RCC 7860 (cell line): ENCODE measurements at regions not wholly inside any gene's neighbourhood (a gene's known extent, or its start where the extent isn't known, plus 50 kb on each side); places are given as distances from the start of the nearest gene placed in this dataset.

ENCODE experiments used
- DNase-seq: peaks from one replicate; pipeline ENCODE4 v3.0.0-alpha.2; 2015; ENCODE audit warnings: low spot score
- FAIRE-seq: peaks from 2 replicates; lab custom pipeline; 2012; peaks lifted over from hg19 to GRCh38; lab: Jason Lieb, UNC

DNA sequence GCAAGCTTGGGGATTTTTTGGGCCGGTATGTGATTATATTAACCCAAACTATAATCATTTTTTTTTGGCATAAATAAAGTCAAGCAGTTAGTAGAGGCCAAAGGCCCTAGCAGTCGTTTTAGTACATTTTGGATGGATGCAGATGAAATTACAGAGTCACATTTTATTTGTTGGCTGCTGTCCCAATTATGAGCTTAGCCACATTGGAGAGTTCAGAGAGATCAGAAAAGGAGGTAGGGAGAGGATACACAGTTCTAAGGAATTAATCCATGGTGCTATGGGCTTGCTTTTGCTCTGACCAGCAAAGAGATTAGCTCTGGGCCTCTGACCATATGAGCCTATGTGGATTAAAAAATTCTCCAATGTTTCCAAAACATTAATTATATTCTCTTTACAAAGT is 395.1 kb downstream of the RAPGEF2 start:
- FAIRE-seq: no peak
- no peak for DNase-seq

GRCh38 chr4:159498446-159499115 is 395.7 kb downstream of the RAPGEF2 start:
- FAIRE-seq (no peak), DNase-seq (no peak)

GRCh38 chr4:159500861-159501260 is 398.0 kb downstream of the RAPGEF2 start:
- FAIRE-seq: no peak

GRCh38 chr4:159503236-159504008 is 400.5 kb downstream of the RAPGEF2 start:
- no peak for FAIRE-seq
- no peak for DNase-seq

More at GRCh38 chr4:159500861-159501260, 398.0 kb downstream of the RAPGEF2 start:
- DNase-seq: no peak

GRCh38 chr4:159504684-159505083 is 401.8 kb downstream of the RAPGEF2 start:
- DNase-seq (no peak), FAIRE-seq (no peak)

DNA sequence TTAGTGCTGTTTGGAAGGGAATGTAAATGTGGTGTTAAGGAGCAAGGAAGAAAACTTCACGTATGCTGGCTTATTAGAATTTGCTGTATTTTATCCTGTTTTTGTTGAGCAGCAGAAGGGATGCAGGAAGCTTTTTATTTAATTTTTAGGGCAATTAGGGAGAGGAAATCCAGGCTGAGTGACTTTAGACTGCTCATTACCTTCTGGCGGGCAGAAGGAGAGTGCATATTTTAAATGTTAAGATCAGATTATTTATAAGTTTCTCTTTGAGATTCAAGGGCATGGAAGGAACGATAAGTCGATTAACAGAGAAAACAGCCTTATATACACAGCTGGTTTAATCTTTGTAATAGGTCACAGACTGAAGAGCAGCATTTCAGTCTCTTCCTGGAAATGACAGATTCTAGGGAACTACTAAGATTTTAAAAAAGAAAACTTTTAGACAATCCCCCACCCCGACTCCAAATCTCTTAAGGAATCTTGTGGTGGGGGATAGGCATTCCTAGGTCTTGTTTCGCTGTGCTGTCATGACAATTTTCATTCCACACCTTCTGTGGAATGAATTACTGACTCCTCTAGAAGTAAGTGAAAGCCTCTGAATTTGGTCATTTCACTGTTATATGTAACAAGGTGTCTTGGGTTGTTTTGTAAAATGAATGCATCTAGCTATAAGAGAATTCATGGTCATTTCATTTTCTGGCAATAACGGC is 402.5 kb downstream of the RAPGEF2 start:
- no peak for DNase-seq
- FAIRE-seq: no peak

DNA sequence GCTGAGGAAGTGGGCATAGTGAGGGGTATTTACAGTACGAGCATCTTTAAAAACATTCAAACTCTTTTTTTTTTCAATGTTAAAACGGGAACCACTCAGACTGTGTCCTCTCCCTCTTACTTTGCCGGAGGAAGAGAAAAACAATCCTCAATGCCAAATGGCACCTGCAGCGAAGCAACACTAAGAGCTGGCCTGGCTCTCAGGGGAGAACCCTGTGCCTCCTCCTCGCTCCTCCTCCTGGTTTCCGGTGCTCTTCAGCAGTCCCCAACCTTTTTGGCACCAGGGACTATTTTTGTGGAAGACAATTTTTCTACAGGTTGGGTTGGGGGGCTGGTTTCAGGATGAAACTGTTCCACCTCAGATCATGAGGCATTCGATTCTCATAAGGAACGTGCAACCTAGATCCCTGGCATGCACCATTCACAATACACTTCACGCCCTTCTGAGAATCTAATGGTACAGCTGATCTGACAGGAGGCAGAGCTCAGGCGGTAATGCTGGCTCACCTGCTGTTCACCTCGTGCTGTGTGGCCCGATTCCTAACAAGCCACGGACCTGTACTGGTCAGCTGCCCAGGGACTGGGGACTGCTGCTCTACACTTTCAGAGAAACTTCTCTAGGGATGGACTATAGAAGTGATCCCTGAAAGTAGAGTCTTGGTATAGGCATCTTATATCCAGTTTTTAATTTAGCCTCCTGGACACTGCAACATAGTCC is 404.1 kb downstream of the RAPGEF2 start:
- DNase-seq: no peak
- FAIRE-seq: no peak

DNA sequence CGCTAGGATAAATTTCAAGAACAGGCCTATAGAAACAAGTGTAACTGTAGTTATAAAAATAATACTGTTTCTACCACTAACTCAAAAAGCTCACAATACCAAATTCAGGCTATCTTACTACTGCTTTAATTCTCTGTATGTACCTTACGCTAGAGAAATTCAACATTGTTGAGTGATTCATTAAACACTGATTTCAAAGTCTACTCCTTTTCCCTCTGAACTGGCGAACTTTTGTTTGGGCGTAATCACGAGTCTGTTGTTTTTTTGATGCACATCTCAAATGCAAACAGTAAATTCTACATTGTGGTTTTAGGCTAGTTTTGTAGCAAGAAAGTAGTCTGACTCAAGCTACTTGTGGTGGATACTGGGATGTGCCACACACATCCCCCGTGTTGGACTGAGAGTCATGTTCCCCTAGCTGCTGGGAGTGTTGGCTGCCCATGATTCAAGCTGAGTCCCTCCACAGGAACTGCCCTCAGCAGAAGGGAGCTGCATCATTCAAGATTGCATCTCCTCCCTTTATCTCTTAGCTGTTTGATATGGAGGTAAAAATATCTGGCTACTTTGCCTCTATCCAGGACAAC is 406.1 kb downstream of the RAPGEF2 start:
- no peak for DNase-seq
- FAIRE-seq: no peak

DNA sequence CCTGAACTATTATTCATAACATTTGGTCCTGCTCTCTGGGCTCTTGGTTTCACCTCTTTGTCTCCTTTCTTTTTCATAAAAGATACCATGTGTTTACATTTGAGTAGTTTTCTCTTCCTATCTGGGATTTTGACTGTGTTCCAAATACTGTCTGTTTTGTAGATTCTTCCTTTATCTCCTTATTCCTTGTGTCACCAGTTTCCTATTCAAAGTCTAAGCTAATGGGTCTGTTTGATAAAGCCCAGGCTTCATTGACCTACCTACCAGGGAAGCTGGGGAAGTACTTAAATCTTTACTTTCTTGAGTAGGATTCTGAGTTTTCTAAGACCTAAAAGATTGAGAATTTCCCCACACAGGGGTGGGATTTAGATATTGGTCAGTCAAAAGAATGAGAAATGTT is 409.5 kb downstream of the RAPGEF2 start:
- DNase-seq: no peak

DNA sequence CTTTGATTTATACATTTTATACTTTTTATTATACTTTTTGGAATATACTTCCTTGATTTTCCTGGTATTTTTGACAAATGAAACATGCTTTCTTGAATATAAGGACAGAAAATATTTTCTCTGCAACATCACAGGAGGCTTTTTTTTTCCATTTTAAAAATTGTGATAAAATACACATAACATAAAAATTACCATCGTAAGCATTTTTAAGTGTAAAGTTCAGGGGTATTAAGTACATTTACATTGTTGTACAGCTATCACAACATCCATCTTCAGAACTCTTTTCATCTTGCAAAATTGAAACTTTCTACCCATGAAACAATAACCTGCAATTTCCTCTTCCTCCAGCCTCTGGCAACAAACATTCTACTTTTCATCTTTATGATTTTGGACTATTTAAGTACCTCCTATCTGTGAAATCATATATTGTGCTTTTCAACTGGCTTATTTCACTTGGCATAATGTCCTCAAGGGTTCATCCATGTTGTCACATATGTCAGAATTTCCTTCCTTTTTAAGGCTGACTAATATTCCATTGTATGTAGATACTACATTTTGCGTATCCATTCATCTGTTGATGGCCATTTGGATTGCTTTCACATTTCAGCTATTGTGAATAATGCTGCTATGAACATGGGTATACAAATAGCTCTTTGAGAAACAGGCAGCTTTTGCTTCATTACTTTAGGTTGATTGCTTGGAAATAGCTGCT is 412.6 kb downstream of the RAPGEF2 start:
- no peak for DNase-seq
- no peak for FAIRE-seq

More for the DNA sequence above, 409.5 kb downstream of the RAPGEF2 start:
- no peak for FAIRE-seq

- no peak for FAIRE-seq
- no peak for DNase-seq
Measured at GRCh38 chr4:159516556-159517140, 413.8 kb downstream of the RAPGEF2 start.

- FAIRE-seq (no peak), DNase-seq (no peak)
Measured at GRCh38 chr4:159520074-159520473, 417.2 kb downstream of the RAPGEF2 start.

DNA sequence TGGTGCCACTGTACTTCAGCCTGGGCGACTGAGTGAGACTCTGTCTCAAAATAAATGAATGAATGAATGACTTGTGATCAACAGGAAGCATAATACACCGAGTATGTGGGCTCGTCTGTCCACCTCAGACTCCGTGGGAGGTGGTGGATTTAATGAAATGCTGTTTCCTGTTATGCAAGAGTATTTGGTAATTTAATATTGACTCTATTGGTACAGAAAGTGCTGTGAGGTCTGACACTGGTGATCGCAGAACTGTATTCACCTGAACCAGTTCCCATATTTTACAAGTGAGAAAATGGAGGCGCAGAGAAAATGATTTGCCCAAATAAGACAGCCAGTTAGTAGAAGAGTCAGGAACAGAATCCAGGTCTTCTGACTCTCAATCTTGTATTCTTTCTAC is 423.3 kb downstream of the RAPGEF2 start:
- DNase-seq (no peak), FAIRE-seq (no peak)

DNA sequence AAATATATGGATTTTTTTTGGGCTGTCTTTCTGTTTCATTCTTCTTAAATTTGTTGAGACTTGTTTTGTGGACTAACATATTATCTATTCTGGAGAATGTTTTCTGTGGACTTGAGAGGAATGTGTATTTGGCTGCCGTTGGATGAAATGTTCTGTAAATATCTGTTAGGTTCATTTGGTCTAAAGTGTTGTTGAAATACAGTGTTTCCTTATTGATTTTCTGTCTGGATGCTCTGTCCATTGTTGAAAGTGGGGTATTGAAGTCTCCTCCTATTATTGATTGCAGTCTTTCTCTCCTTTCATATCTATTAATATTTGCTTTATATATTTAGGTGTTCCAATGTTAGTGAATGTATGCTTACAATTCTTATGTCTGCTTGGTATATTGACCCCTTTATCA is 431.8 kb downstream of the RAPGEF2 start:
- DNase-seq (no peak), FAIRE-seq (no peak)

DNA sequence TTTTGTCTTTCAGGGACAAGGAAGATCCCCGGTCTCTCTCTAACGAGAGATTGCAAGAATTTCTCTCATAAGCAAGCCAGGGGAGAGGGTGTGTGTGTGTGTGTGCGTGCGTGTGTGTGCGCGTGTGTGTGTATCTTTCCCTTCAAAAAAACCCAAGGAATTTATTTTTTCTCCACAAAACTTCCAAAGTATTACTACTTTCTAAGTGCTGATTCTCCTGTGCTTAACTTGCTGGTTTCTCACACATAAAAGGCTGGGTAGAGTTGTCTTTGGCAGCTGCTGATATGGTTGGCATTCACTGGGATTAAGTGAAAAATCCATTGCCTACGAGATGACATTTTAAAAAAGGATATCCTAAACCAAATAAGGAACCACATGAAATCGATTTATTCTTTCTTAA is 435.7 kb downstream of the RAPGEF2 start:
- FAIRE-seq (no peak), DNase-seq (no peak)

DNA sequence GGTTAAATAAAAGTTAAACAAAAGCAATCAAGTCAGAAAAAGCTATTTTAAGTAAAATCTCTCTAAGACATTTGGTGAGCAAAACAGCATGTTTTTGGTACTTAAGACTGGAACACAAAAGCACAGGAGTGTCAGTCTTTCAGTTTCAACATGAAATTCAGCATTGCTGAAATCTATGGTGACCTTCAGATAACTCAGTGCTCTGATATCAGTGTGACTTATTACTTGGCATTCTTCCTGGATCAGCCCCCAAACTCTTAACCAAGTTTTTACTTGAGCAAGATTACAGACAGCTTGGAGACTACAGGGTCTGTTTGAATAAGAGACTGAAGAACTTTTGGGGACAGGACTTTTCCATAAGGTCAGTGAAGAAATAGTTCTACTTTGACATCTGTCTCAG is 437.2 kb downstream of the RAPGEF2 start:
- no peak for FAIRE-seq
- DNase-seq: no peak

DNA sequence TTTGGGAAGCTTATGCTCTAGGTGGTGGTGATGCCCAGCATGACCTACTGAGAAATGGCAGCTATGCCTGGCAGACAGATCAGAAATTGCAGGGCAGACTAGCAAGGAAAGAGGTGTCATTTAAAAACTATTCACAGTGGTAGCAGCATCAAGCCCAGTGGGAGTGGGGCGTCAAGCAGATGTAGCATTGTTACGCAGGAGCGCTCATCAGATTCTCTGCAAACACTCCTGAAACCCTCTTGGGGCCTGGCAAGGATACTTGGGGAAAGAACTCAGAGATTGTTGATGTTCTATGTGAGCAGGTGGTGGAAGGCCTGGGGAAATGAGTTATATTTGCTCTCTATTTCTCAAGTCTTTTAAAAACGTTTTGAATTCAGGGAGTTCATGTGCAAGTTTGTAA is 437.6 kb downstream of the RAPGEF2 start:
- FAIRE-seq: no peak
- no peak for DNase-seq

DNA sequence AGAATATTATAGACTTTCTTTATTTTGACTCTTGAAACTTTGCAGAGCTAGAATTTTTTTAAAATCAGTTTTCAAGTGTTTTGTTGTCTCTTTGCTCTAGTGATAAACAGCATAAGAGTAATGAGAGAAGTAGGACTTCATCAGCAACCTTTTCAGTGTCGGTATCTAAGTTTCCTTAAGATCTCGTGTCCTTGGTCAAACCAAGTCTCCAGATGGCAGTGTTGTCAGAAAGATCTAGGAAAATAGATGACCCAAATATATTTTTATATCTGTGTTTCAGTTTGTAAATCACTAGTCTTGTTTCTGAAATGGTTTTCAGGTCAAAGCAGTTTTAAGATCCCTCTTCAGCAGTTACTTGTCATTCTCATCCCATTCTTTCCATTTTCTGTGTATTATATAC is 438.3 kb downstream of the RAPGEF2 start:
- FAIRE-seq: no peak
- DNase-seq: no peak

DNA sequence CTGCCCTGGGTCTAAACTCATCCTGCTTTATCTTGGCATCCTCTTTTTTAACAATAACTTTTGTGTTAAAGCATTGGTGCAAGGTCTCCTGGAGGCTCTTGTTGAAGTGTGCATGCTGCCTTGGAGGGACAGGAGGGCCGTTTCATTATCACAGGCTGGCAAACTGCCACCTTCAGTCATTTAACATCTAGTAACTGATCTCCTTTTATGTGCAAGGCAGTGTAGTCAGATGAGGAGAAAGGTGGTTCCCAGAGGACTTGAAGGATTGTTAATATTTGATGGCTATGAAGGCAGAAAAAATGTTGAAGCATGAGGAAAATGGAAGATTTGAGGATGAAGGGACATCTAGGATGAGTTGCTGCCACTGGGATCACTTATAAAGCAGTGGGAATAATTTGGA is 439.4 kb downstream of the RAPGEF2 start:
- FAIRE-seq (no peak), DNase-seq (no peak)

GRCh38 chr4:159543831-159544230 is 441.0 kb downstream of the RAPGEF2 start:
- DNase-seq (no peak), FAIRE-seq (no peak)
